HEK293 (cell line): ENCODE measurements at regions not wholly inside any gene's neighbourhood (a gene's known extent, or its start where the extent isn't known, plus 50 kb on each side); places are given as distances from the start of the nearest gene placed in this dataset.

Source experiments
- ELK4 ChIP-seq: IDR thresholded peaks from 2 replicates; pipeline ENCODE4 v1.6.1; 2011; ENCODE audit warnings: mild to moderate bottlenecking, low read depth, low read length, borderline replicate concordance
- GFI1B ChIP-seq: fragments of 450-650 bp; formaldehyde crosslinking; IDR thresholded peaks from 2 replicates; pipeline ENCODE4 v1.5.1; 2016; ENCODE audit warnings: missing biosample characterization, missing genetic modification characterization
- GLIS1 ChIP-seq: fragments of 450-650 bp; formaldehyde crosslinking; IDR thresholded peaks from 2 replicates; pipeline ENCODE4 v1.5.1; 2016; ENCODE audit warnings: missing biosample characterization, missing genetic modification characterization
- KLF1 ChIP-seq: fragments of 450-650 bp; formaldehyde crosslinking; IDR thresholded peaks from 2 replicates; pipeline ENCODE4 v1.5.1; 2016; ENCODE audit warnings: missing biosample characterization, missing genetic modification characterization
- KLF16 ChIP-seq: fragments of 450-650 bp; formaldehyde crosslinking; IDR thresholded peaks from 2 replicates; pipeline ENCODE4 v1.5.1; 2017; ENCODE audit warnings: missing biosample characterization, missing genetic modification characterization
- KLF17 ChIP-seq: fragments of 450-650 bp; formaldehyde crosslinking; IDR thresholded peaks from 2 replicates; pipeline ENCODE4 v1.5.1; 2016; ENCODE audit warnings: missing biosample characterization, missing genetic modification characterization
- REST ChIP-seq: fragments of 450-650 bp; formaldehyde crosslinking; IDR thresholded peaks from 2 replicates; pipeline ENCODE4 v1.5.1; 2016; ENCODE audit warnings: missing biosample characterization, missing genetic modification characterization
- SP7 ChIP-seq: fragments of 450-650 bp; formaldehyde crosslinking; IDR thresholded peaks from 2 replicates; pipeline ENCODE4 v1.5.1; 2016; ENCODE audit warnings: missing biosample characterization, missing genetic modification characterization
- WT1 ChIP-seq: fragments of 450-650 bp; formaldehyde crosslinking; IDR thresholded peaks from 2 replicates; pipeline ENCODE4 v1.5.1; 2016; ENCODE audit warnings: missing biosample characterization, missing genetic modification characterization
- ZBTB1 ChIP-seq: fragments of 450-650 bp; formaldehyde crosslinking; IDR thresholded peaks from 2 replicates; pipeline ENCODE4 v1.5.1; 2016; ENCODE audit warnings: missing biosample characterization, missing genetic modification characterization
- ZBTB20 ChIP-seq: fragments of 450-650 bp; formaldehyde crosslinking; IDR thresholded peaks from 2 replicates; pipeline ENCODE4 v1.5.1; 2016; ENCODE audit warnings: missing biosample characterization, missing genetic modification characterization
- ZNF138 ChIP-seq: fragments of 450-650 bp; formaldehyde crosslinking; IDR thresholded peaks from 2 replicates; pipeline ENCODE4 v1.5.1; 2016; ENCODE audit warnings: missing biosample characterization, missing genetic modification characterization, borderline replicate concordance
- ZNF18 ChIP-seq: fragments of 450-650 bp; formaldehyde crosslinking; IDR thresholded peaks from 2 replicates; pipeline ENCODE4 v1.5.1; 2016; ENCODE audit warnings: missing biosample characterization, missing genetic modification characterization
- ZNF335 ChIP-seq: fragments of 450-650 bp; formaldehyde crosslinking; conservative IDR thresholded peaks from 2 replicates; pipeline ENCODE4 v1.5.1; 2016; ENCODE audit warnings: missing biosample characterization, missing genetic modification characterization
- ZNF391 ChIP-seq: fragments of 450-650 bp; formaldehyde crosslinking; IDR thresholded peaks from 2 replicates; pipeline ENCODE4 v1.5.1; 2016; ENCODE audit warnings: low read depth, missing biosample characterization, missing genetic modification characterization, borderline replicate concordance
- ZNF394 ChIP-seq: fragments of 450-650 bp; formaldehyde crosslinking; IDR thresholded peaks from 2 replicates; pipeline ENCODE4 v1.5.1; 2016; ENCODE audit warnings: missing biosample characterization, missing genetic modification characterization, mild to moderate bottlenecking, moderate library complexity, borderline replicate concordance
- ZNF449 ChIP-seq: fragments of 450-650 bp; formaldehyde crosslinking; IDR thresholded peaks from 2 replicates; pipeline ENCODE4 v1.5.1; 2017; ENCODE audit warnings: missing biosample characterization, mild to moderate bottlenecking, missing genetic modification characterization, moderate library complexity
- ZNF510 ChIP-seq: fragments of 450-650 bp; formaldehyde crosslinking; IDR thresholded peaks from 2 replicates; pipeline ENCODE4 v1.5.1; 2018; ENCODE audit warnings: mild to moderate bottlenecking, missing genetic modification characterization, missing biosample characterization; ENCODE audit not compliant: insufficient replicate concordance
- ZNF549 ChIP-seq: fragments of 450-650 bp; IDR thresholded peaks from 2 replicates; pipeline ENCODE4 v1.5.1; 2018; ENCODE audit warnings: missing biosample characterization, missing genetic modification characterization, mild to moderate bottlenecking, inconsistent platforms, moderate library complexity
- ZNF560 ChIP-seq: fragments of 450-650 bp; formaldehyde crosslinking; IDR thresholded peaks from 2 replicates; pipeline ENCODE4 v1.5.1; 2017; ENCODE audit warnings: missing biosample characterization, missing genetic modification characterization, borderline replicate concordance
- ZNF596 ChIP-seq: fragments of 450-650 bp; IDR thresholded peaks from 2 replicates; pipeline ENCODE4 v1.5.0; 2018; ENCODE audit warnings: missing biosample characterization, mild to moderate bottlenecking, missing genetic modification characterization, moderate library complexity
- ZNF658 ChIP-seq: fragments of 450-650 bp; formaldehyde crosslinking; IDR thresholded peaks from 2 replicates; pipeline ENCODE4; 2016; ENCODE audit warnings: missing biosample characterization, missing genetic modification characterization
- ZSCAN16 ChIP-seq: fragments of 450-650 bp; formaldehyde crosslinking; IDR thresholded peaks from 2 replicates; pipeline ENCODE4 v1.5.1; 2016; ENCODE audit warnings: missing biosample characterization, missing genetic modification characterization
- ZSCAN30 ChIP-seq: fragments of 450-650 bp; IDR thresholded peaks from 2 replicates; pipeline ENCODE4 v1.5.1; 2018; ENCODE audit warnings: missing biosample characterization, mild to moderate bottlenecking, missing genetic modification characterization, moderate library complexity
- TF ChIP-seq, protein P1 (sequence below): fragments of 450-650 bp; formaldehyde crosslinking; IDR thresholded peaks from 2 replicates; pipeline ENCODE4 v1.5.1; 2016; ENCODE audit warnings: missing biosample characterization, missing genetic modification characterization
- TF ChIP-seq, protein P2 (sequence below): fragments of 450-650 bp; formaldehyde crosslinking; IDR thresholded peaks from 2 replicates; pipeline ENCODE4 v1.5.1; 2017; ENCODE audit warnings: missing biosample characterization, missing genetic modification characterization
- TF ChIP-seq, protein P3 (sequence below): sonication (generic); formaldehyde crosslinking; IDR thresholded peaks from 2 replicates; pipeline ENCODE4 v1.8.1; 2022; ENCODE audit warnings: mild to moderate bottlenecking, moderate library complexity, missing genetic modification reagents

DNA sequence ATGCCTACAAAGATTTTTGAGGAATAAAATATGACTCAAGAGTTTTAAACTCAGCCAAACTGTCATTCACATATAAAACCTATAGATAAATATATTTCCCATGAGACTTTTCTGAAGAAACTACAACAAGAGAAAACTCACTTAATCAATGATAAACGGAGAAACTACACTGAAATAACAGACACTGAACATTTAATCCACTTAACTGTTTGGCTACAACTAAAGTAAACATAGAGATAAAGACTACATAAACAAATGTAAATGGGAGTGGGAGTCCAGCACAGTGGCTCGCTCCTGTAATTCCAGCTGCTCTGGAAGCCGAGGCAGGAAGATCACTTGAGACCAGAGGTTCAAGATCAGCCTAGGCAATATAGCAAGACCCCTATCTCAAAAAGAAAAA, 79.2 kb downstream of the MEX3B start (continued):
- TF ChIP-seq SP7 (tag by site-specific recombination) (no peak), ZNF394 (no peak), ZNF391 (tag by site-specific recombination) (no peak), ZSCAN16 (tag by site-specific recombination) (no peak), WT1 (peak; percentile 99), ZBTB1 (no peak), KLF16 (no peak), KLF17 (tag by site-specific recombination) (no peak), GLIS1 (tag by site-specific recombination) (no peak), ZNF510 (tag by site-specific recombination) (peak; percentile 83), ZNF18 (tag by site-specific recombination) (0 out of 2 replicates have a peak, but pooled peaks have one; percentile 14), ZNF560 (tag by site-specific recombination) (no peak), ZNF335 (tag by site-specific recombination) (no peak), ZSCAN30 (tag by site-specific recombination) (no peak), ZNF549 (tag by site-specific recombination) (no peak), REST (tag by site-specific recombination) (no peak), ZNF658 (tag by site-specific recombination) (no peak), ELK4 (no peak), ZNF449 (tag by site-specific recombination) (no peak), ZNF138 (tag by site-specific recombination) (no peak), GFI1B (tag by site-specific recombination) (no peak), ZNF596 (tag by site-specific recombination) (peak; percentile 47; the same call in 1 of the 2 replicates), KLF1 (tag by site-specific recombination) (peak; percentile 39; the same call in 1 of the 2 replicates), ZBTB20 (tag by site-specific recombination) (no peak)
- TF ChIP-seq, protein P1, sequence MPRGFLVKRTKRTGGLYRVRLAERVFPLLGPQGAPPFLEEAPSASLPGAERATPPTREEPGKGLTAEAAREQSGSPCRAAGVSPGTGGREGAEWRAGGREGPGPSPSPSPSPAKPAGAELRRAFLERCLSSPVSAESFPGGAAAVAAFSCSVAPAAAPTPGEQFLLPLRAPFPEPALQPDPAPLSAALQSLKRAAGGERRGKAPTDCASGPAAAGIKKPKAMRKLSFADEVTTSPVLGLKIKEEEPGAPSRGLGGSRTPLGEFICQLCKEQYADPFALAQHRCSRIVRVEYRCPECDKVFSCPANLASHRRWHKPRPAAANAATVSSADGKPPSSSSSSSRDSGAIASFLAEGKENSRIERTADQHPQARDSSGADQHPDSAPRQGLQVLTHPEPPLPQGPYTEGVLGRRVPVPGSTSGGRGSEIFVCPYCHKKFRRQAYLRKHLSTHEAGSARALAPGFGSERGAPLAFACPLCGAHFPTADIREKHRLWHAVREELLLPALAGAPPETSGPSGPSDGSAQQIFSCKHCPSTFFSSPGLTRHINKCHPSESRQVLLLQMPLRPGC (tag by site-specific recombination), result 0 out of 2 replicates have a peak, but pooled peaks have one; percentile 36
- TF ChIP-seq, protein P2, sequence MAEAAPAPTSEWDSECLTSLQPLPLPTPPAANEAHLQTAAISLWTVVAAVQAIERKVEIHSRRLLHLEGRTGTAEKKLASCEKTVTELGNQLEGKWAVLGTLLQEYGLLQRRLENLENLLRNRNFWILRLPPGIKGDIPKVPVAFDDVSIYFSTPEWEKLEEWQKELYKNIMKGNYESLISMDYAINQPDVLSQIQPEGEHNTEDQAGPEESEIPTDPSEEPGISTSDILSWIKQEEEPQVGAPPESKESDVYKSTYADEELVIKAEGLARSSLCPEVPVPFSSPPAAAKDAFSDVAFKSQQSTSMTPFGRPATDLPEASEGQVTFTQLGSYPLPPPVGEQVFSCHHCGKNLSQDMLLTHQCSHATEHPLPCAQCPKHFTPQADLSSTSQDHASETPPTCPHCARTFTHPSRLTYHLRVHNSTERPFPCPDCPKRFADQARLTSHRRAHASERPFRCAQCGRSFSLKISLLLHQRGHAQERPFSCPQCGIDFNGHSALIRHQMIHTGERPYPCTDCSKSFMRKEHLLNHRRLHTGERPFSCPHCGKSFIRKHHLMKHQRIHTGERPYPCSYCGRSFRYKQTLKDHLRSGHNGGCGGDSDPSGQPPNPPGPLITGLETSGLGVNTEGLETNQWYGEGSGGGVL (tag by site-specific recombination), result no peak
- TF ChIP-seq, protein P3, sequence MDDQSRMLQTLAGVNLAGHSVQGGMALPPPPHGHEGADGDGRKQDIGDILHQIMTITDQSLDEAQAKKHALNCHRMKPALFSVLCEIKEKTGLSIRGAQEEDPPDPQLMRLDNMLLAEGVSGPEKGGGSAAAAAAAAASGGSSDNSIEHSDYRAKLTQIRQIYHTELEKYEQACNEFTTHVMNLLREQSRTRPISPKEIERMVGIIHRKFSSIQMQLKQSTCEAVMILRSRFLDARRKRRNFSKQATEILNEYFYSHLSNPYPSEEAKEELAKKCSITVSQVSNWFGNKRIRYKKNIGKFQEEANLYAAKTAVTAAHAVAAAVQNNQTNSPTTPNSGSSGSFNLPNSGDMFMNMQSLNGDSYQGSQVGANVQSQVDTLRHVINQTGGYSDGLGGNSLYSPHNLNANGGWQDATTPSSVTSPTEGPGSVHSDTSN (CRISPR knock-in tag), result no peak
